Umbilical cord (tissue), 1 donor: ENCODE measurements at regions not wholly inside any gene's neighbourhood (a gene's known extent, or its start where the extent isn't known, plus 50 kb on each side); places are given as distances from the start of the nearest gene placed in this dataset.
A peak's percentile ranks its signal among the peaks of the same experiment; 100 is the strongest.

Experiments
- DNase-seq: peaks from one replicate; pipeline ENCODE4 v3.0.0-alpha.2; 2015; ENCODE audit warnings: low spot score

DNA sequence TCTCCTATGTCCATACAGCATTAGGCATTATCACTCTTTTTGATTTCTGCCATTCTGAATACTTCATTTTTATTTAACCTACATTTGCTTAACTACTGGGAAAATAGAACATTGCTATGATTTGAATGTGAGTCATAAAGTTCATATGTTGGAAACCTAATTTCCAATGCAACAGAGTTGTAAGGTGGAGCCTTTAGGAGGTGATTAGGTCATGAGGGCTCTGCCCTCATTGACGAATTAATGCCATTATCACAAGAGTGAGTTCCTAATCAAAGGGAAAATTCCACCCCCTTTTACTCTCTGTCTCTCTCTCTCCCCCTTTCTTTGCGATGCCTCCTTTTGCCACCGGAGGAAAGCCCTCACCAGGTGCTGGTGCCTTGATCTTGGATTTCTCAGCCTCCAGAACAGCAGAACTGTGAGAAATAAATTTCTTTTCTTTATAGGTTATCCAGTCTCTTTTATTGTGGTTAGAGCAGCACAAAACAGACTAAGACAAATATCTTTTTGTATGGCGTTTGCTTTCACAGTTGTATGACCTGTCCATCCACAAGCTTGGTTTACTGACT is 180.1 kb upstream of the ARID2 start:
- no peak for DNase-seq

DNA sequence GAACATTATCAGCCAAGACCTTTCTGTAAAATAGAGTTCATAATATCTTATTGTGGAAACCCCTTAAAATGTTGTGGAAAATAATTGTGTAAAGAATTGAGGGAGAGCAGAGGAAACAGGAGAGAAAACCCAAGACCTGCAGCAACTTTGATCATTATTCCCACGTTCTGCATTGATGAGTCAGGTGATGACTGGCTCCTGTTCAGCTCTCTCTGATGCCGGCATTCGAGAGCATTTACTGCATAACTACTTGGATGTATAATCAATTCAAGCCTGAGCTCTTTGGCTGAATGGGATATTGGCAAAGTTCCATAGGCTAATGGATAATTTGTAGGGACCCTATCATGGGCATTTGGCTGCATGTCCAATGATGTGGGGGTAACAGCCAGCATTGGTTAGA is 176.3 kb upstream of the ARID2 start:
- DNase-seq = no peak

GRCh38 chr12:45557016-45557415 is 172.5 kb upstream of the ARID2 start:
- no peak for DNase-seq

DNA sequence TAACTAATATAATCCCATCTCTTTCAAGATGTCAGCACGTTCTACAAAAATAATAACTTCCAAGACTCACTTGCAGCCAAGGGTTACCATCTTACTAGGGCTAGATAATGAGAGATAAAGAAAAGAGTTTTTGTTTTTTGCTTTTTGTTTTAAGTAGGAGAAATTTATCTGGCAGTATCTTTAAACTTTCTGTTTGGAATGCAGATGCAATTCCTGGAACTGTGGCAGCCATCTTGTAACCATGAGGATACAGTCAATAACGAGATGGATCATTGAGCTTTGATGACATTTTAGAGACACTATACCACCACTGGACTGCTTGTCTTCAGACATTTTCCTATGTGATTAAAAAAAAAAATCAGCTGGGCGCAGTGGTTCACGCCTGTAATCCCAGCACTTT is 171.2 kb upstream of the ARID2 start:
- no peak for DNase-seq

DNA sequence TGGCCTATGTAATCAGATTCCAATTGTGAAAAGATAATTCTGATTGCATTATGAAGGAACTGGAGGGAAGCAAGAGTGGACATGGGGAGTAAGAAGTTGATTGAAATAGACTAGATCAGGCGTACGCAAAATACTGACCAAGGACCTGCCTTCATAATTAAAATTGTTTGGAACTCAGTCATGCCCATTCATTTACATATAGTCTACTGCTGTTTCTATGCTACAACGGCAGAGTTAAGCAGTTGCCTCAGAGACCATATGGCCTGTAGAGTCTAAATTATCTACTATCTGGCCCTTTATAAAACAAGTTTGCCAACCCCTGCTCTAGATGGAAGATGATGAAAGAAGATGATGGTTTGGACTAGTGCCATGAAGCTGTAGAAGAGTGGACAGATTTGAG is 170.0 kb upstream of the ARID2 start:
- no peak for DNase-seq

DNA sequence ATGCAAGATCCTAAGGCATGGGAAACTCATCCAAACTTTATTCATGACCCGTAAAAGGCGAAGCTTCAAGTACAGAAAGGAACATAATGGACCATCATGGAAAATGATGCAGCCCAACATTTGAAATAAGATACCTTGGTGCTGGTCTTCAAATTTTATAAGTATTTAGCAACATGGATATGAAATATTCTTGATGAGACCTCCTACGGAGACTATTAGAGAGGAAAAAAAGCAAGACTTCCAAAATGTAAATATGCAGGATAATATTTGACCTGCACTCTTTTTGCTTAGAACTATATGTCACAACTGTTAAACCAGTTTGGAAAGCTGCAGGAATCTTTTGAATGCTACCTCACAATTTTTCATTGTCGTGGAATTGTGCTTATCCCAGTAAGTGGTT is 168.8 kb upstream of the ARID2 start:
- no peak for DNase-seq

- DNase-seq = no peak
Observed at GRCh38 chr12:45561488-45561887, 168.0 kb upstream of the ARID2 start.

GRCh38 chr12:45565590-45565989 is 163.9 kb upstream of the ARID2 start:
- DNase-seq = no peak

- DNase-seq = no peak
Observed at GRCh38 chr12:45566257-45566656, 163.2 kb upstream of the ARID2 start.

DNA sequence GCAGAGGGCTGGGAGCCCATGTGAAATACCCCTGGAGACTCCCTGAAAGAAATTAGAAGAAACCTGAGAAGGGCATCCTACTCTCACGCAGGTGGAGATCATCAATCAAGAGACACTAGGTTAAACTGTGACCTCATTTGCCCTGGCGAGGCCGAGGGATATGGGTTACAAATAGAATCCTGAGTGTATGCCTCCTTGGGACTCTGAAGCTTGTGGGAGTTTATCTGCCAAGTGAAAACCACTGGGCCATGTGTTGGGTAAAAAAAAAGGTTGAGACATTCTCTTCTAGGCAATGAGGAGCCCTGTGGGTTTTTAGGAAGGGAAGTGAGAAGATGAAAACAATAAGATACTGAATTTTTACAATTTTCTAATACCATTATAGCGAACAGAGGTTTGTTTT is 160.7 kb upstream of the ARID2 start:
- DNase-seq = no peak

DNA sequence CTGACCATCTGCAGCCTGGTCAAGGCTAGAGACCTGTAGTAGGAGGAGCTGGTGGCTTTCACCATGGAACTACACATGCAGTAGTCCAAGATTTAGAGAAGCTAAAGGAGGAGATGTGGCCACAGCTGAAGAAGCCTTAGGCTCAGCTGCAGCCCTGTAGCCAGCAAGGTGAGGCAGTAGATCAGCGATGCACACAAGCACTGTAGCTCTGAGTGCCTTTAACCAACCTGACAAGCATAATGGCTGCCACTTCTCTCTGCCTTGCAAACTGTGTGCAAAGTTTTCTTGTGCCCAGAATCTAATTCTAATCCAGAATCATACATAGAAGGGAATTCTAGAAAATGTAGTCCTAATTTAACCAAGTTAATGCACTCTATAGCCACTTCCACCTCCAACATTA is 159.0 kb upstream of the ARID2 start:
- DNase-seq = no peak

GRCh38 chr12:45572114-45572513 is 157.4 kb upstream of the ARID2 start:
- no peak for DNase-seq

- DNase-seq = no peak
Observed at GRCh38 chr12:45575417-45575816, 154.1 kb upstream of the ARID2 start.

DNA sequence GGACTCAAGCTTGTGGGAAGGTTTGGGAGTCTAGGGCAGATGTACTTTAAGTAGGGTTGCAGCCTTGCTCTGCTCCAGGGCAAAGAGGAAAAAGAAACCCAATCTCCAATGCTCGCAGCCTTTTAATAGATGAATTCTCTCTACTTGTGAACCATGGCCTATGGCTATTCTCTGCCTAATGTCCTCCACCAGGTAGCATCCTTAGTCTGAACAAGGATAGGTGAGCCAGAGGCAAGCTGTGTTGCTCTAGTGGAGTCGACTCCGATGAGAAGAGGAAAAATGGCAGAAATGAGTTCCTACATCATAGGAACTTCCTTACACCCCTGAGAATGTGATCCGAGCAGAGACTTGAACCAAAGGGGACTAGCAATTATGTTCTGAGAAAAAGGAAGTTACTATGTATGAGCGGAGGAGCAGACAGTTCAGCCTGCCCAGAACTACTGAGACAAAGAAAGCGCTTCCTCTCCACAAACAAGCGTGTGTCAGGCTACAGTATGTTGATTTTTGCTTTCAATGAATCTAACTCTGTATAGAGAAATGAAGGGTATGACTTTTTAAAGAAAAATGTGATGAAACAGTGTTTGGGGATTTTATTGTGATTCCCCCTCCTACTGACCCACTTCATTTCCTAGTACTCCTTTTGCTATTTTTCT is 153.6 kb upstream of the ARID2 start:
- DNase-seq = no peak

DNA sequence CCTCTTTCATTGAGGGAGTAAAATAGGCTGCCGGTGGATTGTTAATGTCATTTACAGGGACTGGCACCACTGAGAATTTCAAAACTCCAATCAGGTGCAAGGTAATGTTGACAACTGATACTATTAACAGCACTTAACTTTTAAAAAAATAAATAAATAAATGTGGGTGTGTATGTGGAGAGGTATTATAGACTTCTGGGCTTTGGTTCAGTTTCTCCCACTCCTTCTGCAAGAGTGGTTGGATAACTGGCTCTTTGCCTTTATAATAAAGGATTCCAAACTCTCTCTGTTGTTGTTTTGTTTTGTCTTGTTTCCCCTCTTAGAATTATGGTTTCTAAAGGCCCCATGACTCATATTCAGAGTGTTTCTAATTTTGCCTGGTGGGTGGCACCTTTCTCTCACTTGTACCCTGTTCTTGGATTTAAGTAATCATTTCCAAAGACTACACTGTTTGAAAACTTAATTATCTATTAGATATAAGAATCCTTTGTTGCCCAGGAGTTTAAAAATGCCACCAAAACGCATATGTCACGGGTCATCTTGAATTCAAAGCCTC is 151.6 kb upstream of the ARID2 start:
- DNase-seq = no peak

DNA sequence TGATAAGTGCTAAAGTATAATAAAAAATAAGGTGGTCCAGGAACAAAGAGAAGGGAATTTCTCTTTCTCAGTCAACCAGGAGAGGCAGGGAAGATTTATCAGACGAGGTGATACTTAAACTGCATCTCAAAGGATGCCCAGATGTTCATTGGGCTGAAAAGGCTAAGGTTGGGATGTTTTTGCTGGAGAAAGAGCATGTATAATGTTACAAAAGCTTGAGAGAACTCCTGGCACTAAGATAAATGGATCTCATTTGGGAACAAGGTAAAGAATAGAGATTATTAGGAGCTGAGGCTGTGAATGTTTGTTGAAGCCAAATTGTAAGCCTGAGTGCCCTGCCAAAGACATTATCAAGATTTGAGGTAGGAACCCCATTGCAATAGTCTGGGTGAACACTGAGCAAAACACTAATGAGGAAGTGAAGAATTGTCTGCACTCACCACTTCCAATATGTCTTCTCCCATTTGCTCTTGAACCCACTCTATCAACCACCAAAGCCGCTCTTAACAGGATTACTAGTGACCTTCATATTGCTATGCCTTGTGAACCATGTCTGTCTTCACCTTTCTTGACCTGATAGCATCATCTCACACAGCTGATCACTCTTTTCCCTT is 149.0 kb upstream of the ARID2 start:
- DNase-seq = no peak

DNA sequence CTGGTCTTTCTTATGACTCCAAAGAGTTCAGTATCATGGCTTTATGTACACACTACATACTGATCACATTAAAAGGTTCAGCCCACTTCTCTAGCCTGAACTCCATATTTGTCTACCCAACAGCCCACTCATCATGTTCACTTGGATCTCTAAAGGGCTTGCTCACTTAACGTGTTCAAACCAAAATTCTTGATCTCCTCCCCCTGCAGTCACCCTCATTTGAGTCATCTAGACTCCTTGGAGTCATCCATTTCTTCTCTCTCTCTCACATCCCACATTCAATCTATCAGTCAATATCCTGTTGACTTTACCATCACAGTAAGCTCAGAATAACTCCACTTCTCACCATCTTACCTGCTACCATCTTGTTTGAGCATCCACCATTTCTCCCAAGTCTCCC is 148.4 kb upstream of the ARID2 start:
- DNase-seq = no peak

GRCh38 chr12:45582536-45582935 is 147.0 kb upstream of the ARID2 start:
- no peak for DNase-seq

GRCh38 chr12:45582986-45583659 is 146.4 kb upstream of the ARID2 start:
- peak; percentile 87 for DNase-seq

DNA sequence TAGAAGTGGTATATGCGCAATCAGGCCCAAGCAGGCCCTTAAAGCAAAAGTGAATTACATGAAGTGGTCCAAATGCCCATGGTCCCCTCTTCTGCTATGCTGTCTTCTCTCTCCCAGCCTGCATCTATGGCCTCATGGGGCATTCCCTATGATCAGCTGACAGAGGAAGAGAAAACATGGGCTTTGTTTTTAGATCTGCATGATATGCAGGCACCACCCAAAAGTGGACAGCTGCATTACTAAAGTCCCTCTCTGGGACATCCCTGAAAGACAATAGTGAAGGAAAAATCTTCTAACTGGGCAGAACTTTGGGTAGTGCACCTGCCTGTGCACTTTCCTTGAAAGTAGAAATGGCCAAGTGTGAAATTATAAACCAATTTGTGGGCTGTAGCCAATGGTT is 145.2 kb upstream of the ARID2 start:
- DNase-seq = no peak

DNA sequence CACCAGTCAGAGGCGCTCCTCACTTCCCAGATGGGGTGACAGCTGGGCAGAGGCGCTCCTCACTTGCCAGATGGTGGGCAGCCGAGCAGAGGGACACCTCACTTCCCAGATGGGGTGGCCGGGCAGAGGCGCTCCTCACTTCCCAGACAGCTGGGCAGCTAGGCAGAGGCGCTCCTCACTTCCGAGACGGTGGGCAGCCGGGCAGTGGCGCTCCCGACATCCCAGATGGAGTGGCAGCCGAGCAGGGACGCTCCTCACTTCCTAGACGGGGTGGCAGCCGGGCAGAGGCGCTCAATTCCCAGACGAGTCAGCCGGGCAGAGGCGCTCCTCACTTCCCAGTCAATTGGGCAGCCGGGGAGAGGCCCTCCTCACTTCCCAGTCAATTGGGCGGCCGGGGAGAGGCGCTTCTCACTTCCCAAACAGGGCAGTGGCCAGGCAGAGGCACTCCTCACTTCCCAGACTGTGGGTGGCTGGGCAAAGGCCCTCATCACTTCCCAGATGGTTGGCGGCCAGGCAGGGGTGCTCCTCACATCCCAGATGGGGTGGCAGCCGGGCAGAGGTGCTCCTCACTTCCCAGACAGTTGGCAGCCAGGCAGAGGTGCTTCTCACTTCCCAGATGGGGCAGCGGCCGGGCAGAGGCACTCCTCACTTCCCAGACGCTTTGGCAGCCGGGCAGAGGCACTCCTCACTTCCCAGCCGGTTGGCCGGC is 143.8 kb upstream of the ARID2 start:
- no peak for DNase-seq

DNA sequence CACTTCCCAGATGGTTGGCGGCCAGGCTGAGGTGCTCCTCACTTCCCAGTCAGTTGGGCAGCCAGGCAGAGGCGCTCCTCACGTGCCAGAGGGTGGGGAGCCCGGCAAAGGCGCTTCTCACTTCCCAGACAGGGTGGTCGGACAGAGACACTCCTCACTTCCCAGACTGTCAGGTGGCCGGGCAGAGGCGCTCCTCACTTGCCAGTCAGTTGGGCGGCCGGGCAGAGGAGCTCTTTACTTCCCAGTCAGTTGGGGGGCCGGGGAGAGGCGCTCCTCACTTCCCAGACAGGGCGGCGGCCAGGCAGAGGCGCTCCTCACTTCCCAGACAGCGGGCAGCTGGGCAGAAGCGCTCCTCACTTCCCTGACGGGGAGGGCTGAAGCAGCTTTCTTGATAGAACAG is 143.0 kb upstream of the ARID2 start:
- DNase-seq = no peak
